GM18502 (cell line): ENCODE measurements at regions not wholly inside any gene's neighbourhood (a gene's known extent, or its start where the extent isn't known, plus 50 kb on each side); places are given as distances from the start of the nearest gene placed in this dataset.
"Not testable (repeated sequence)": the region's sequence is repeated elsewhere in the genome, so short reads cannot be mapped to it uniquely, and the experiment has no call there.

ENCODE experiments used
- ATAC-seq: cut with Tn5 transposase; IDR thresholded peaks from one replicate; pipeline ENCODE4 v1.9.1; 2021; ENCODE audit warnings: mild to moderate bottlenecking; ENCODE audit not compliant: unreplicated experiment, poor library complexity

DNA sequence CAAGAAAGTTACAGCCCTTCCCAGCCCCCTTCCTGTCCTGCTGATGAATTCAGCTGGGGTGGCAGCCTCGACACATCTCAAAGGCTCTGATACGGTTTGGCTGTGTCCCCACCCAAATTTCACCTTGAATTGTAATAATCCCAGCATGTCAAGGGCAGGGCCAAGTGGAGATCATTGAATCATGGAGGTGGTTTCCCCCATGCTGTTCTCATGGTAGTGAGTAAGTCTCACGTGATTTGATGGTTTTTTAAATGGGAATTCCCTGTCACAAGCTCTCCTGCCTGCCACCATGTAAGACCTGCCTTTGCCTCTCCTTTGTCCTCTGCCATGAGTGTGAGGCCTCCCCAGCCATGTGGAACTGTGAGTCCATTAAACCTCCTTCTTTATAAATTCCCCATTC, 163.2 kb upstream of the FOXF1 start:
- no peak for ATAC-seq

GRCh38 chr16:86347916-86348555, 162.3 kb upstream of the FOXF1 start:
- no peak for ATAC-seq

DNA sequence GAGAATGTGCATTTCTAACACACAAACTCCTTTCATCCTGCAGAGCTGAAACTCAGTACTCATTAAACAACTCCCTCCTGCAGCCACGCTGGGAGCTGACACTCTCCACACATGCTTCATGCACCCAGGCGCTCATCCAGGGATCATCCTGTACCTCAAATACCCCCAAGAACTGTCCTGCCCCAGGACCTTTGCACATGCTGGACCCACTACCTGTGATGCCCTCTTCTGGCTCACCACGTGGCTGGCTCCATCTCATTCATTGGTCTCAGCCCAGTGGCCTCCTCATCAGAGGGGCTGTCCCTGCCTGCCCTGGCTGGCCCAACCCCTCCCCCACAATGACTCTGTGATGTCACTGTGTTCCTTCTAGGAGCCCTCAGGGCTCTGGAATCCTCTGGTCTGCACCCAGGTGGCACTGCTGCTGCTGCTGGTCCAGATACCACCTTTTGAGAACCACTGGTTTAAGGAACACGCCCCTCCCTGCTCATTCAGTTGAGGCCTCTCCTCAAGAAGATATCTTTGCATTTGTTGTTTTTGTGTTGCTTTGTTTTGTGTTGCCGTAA, 160.9 kb upstream of the FOXF1 start:
- no peak for ATAC-seq

GRCh38 chr16:86350289-86350688, 160.0 kb upstream of the FOXF1 start:
- ATAC-seq = no peak

- no peak for ATAC-seq
Measured at GRCh38 chr16:86351041-86351784, 159.1 kb upstream of the FOXF1 start.

DNA sequence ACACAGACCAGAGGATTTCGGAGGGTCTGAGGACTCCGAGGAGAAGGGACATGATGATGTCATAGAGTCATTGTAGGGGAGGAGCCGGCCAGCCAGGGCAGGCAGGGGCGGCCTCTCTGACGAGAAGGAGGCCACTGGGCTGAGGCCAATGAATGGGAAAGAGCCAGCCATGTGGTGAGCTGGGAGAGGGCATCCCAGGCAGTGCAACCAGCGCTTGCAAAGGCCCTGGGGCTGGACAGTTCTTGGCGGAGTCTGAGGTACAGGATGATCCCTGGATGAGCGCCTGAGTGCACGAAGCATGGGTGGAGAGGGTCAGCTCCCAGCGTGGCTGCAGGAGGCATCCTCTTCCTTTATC, 158.6 kb upstream of the FOXF1 start:
- not testable (repeated sequence) for ATAC-seq

DNA sequence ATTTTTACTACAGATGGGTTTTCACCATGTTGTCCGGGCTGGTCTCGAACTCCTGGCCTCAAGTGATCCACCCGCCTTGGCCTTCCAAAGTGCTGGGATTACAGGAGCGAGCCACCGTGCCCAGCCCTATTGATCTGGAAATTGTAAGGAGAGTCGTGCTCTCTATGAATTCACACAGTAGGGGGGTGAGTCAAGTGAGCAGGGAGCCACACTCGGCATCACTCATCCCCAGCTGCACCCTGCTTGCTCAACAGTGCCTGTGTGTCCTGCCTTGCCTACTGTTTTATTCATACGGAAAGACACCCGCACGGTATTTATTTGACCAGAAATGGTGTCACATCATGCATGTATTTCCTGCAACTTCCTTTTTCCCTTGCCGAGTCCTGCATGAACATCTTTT, 157.2 kb upstream of the FOXF1 start:
- ATAC-seq = no peak

- no peak for ATAC-seq
Measured at GRCh38 chr16:86353948-86354347, 156.4 kb upstream of the FOXF1 start.

DNA sequence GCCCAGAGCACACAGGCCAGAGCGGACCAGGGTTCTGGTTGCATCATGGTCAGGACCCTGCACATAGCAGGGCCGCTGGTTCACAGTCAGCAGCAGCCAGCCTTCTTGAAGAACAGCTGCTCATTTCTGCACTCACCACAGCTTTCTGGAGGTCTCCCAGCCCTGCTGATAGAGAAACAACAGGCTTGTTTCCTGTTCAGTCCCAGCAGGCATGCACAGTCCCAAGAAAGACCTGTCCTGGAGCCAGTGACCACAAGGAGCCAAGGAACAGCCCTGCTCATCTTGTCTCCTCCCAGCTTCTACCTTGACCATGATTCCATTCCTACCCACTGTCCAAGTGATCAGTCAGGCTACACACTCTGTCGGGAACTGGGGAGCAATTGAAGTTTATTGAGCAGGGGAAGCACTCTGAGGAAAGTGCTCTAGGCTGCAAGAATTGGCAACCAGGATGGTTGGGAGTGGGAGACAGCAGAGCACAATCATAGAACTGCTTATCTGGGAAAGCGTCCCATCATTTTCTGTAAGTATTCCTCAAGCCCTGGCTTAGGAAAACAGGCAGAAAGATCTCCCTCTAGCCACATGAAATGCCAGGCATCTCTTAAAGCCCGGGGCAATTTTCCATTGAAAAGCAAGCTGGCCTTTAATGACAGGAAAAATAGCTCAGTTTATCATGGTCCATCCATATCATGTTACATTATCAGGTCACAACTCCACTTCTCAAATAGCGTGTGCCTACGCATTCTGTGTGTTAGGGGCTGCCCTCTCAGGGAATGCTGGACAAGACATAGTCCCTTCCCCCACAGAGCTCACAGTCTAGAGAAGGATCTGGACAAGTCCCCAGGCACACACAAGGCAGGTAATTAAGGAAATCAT, 155.4 kb upstream of the FOXF1 start:
- ATAC-seq = no peak

DNA sequence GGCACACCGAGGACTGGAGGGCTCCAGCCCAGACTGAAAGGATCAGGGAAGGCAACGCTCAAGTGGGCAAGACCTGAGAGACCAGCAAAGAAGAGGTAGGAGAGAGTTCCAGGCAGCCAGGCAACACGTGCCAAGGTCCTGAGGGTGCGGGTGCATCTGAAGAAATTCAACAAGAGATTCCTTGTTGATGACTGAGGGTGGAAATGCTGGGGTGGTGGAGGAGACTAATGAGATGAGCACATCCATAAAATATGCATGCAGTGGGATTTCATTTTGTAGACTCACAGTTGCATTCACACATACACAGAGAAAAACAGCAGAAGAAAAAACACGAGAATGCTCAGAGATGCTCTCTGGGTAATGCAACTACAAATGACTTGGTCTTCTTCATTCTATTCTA, 154.8 kb upstream of the FOXF1 start:
- ATAC-seq = no peak

GRCh38 chr16:86355951-86356350, 154.4 kb upstream of the FOXF1 start:
- ATAC-seq = no peak

GRCh38 chr16:86356804-86357203, 153.5 kb upstream of the FOXF1 start:
- no peak for ATAC-seq

DNA sequence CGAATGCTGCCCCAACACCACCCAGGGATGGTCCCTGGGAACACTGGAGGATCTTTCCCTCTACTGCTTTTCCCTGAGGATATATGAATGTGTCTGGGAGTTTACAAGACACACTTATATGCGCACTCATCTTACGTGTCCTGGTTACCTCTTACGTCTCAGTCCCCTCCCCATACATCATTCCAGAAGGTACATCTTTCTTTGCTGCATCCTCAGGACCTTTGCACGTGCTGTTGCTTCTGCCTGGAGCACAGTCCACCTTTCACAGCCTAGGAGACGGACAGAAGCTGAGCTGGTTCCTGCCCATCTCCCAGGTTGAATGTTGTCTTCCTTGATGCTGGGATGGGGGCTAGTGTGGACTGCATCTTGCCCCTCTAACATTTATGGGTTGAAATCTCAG, 153.0 kb upstream of the FOXF1 start:
- no peak for ATAC-seq

DNA sequence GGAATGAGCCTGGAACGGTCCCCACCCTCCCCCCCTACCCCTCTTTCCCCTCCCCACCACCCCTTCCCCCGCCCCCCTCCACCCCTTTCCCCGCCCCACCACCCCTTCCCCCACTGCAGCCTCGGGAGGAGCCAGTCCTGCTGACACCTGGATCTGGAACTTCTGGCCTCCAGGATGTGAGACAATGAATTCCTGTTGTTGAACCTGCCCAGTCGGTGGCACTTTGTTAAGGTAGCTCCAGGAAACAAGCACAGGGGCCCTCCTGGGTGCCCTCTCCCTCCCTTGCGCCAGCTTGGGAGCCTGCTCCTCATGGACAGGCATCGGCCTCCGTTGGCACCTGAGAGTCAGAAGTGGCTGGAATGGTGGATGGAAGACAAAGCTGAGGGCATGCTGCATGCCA, 152.4 kb upstream of the FOXF1 start:
- ATAC-seq = no peak

- ATAC-seq = no peak
Measured at GRCh38 chr16:86359571-86359970, 150.8 kb upstream of the FOXF1 start.

GRCh38 chr16:86362155-86362849, 148.0 kb upstream of the FOXF1 start:
- no peak for ATAC-seq

- no peak for ATAC-seq
Measured at GRCh38 chr16:86363057-86363490, 147.3 kb upstream of the FOXF1 start.

DNA sequence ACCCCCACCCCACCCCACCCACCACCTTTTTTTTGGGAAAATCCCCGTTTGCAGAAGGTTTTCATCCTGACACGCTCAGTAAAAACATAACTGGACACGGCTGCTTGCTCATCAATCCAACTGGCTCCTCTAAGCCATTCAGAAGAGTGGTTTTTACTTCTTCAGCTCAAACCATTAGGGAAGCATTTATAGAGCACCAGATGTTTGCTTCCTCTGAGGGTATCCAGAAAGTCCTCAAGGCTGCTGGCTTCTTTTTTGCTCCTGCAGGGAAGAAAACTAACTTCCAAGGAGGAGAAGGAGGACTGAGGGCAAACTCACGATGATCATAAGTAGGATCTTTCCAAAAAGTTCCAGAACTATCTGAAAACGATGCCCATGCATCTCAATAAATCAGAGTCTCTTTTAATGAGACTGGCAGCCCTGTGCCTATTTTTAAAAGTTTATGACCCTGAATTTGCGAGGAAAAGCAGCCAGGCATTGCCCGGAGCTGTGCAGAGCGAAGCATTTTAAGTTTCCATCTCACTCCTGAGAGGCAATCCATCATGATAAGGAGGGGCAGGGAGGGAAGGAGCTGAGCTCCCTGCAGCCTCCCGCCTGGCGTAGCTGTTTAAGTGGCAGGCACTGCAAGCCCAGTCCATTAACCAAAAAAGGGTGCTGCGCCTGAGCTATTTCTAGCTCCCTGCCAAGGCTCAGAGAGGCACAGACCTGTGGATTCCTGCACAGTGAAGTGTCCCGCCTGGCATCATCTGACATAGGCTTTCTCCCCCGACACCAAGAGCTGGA, 146.3 kb upstream of the FOXF1 start:
- ATAC-seq = no peak

GRCh38 chr16:86364653-86365380, 145.5 kb upstream of the FOXF1 start:
- ATAC-seq = no peak
